IPS-NIHi11 (cell line): ENCODE measurements at regions not wholly inside any gene's neighbourhood (a gene's known extent, or its start where the extent isn't known, plus 50 kb on each side); places are given as distances from the start of the nearest gene placed in this dataset.

Source experiments
- DNase-seq: peaks from one replicate; pipeline ENCODE4 v3.0.0; 2012; ENCODE audit warnings: mixed read lengths, low spot score

GRCh38 chr3:170780955-170781354 lies 89.0 kb downstream of the RPL22L1 start:
- no peak for DNase-seq

GRCh38 chr3:170780471-170780870 lies 89.5 kb downstream of the RPL22L1 start:
- DNase-seq: no peak

GRCh38 chr3:170778240-170779217 lies 91.5 kb downstream of the RPL22L1 start:
- no peak for DNase-seq

GRCh38 chr3:170777564-170777926 lies 92.5 kb downstream of the RPL22L1 start:
- no peak for DNase-seq

- DNase-seq: no peak
Observed at GRCh38 chr3:170776887-170777563, 93.0 kb downstream of the RPL22L1 start.

GRCh38 chr3:170773682-170774425 lies 96.1 kb downstream of the RPL22L1 start:
- no peak for DNase-seq

GRCh38 chr3:170772175-170772574 lies 97.8 kb downstream of the RPL22L1 start:
- DNase-seq: no peak

- no peak for DNase-seq
Observed at GRCh38 chr3:170768334-170768801, 101.6 kb downstream of the RPL22L1 start.

GRCh38 chr3:170767576-170767941 lies 102.4 kb downstream of the RPL22L1 start:
- DNase-seq: no peak

- DNase-seq: no peak
Observed at GRCh38 chr3:170766823-170767575, 103.0 kb downstream of the RPL22L1 start.

- no peak for DNase-seq
Observed at GRCh38 chr3:170766253-170766652, 103.7 kb downstream of the RPL22L1 start.

GRCh38 chr3:170765419-170766078 lies 104.4 kb downstream of the RPL22L1 start:
- no peak for DNase-seq

GRCh38 chr3:170764017-170764416 lies 106.0 kb downstream of the RPL22L1 start:
- no peak for DNase-seq

- no peak for DNase-seq
Observed at GRCh38 chr3:170762064-170762463, 107.9 kb downstream of the RPL22L1 start.

- DNase-seq: no peak
Observed at GRCh38 chr3:170761103-170761502, 108.9 kb downstream of the RPL22L1 start.

- DNase-seq: no peak
Observed at GRCh38 chr3:170760174-170760526, 109.8 kb downstream of the RPL22L1 start.

GRCh38 chr3:170759511-170760173 lies 110.4 kb downstream of the RPL22L1 start:
- no peak for DNase-seq

GRCh38 chr3:170757038-170757437 lies 113.0 kb downstream of the RPL22L1 start:
- no peak for DNase-seq

GRCh38 chr3:170754311-170754693 lies 115.7 kb downstream of the RPL22L1 start:
- DNase-seq: no peak

- no peak for DNase-seq
Observed at GRCh38 chr3:170753421-170754310, 116.3 kb downstream of the RPL22L1 start.
